RWPE2 (cell line): ENCODE measurements at regions not wholly inside any gene's neighbourhood (a gene's known extent, or its start where the extent isn't known, plus 50 kb on each side); places are given as distances from the start of the nearest gene placed in this dataset.

Experiments
- ATAC-seq: fragments of 200-7000 bp; cut with Tn5 transposase; 3 replicates; pipeline ENCODE4 v1.9.1; 2021; ENCODE audit warnings: low read depth
- DNase-seq: peaks from one replicate; pipeline ENCODE4 v3.0.0-alpha.2; 2020; ENCODE audit warnings: low spot score
- H3K27ac ChIP-seq: fragments of 450-650 bp; 2 replicates; pipeline ENCODE4 v1.5.1; 2017; ENCODE audit warnings: mild to moderate bottlenecking; ENCODE audit not compliant: poor library complexity, severe bottlenecking
- H3K27me3 ChIP-seq: fragments of 250-450 bp; sonication (Bioruptor Pico); 2 replicates; pipeline ENCODE4 v1.5.1; 2021; ENCODE audit warnings: mild to moderate bottlenecking, moderate library complexity; ENCODE audit not compliant: insufficient read depth, poor library complexity, severe bottlenecking
- H3K36me3 ChIP-seq: fragments of 250-450 bp; sonication (Bioruptor Pico); 2 replicates; pipeline ENCODE4 v1.5.1; 2020; ENCODE audit warnings: low read depth, mild to moderate bottlenecking, moderate library complexity
- H3K4me1 ChIP-seq: fragments of 250-450 bp; sonication (Bioruptor Pico); 2 replicates; pipeline ENCODE4 v1.5.1; 2021; ENCODE audit warnings: mild to moderate bottlenecking, moderate library complexity; ENCODE audit not compliant: insufficient read depth, poor library complexity, severe bottlenecking
- H3K4me3 ChIP-seq: fragments of 250-450 bp; sonication (Bioruptor Pico); 2 replicates; pipeline ENCODE4 v1.5.1; 2021; ENCODE audit warnings: mild to moderate bottlenecking, moderate library complexity; ENCODE audit not compliant: severe bottlenecking
- H3K9me3 ChIP-seq: fragments of 250-450 bp; sonication (Bioruptor Pico); 2 replicates; pipeline ENCODE4 v1.5.1; 2021; ENCODE audit warnings: mild to moderate bottlenecking, moderate library complexity; ENCODE audit not compliant: severe bottlenecking
- CTCF ChIP-seq: fragments of 450-650 bp; IDR thresholded peaks from one replicate; pipeline ENCODE4 v1.5.1; 2017; ENCODE audit warnings: mild to moderate bottlenecking, moderate library complexity; ENCODE audit not compliant: poor library complexity, severe bottlenecking

- Histone ChIP-seq H3K4me1 (no peaks in the 10 kb centered on the region), H3K27ac (no peak overlapping the region), H3K27me3 (no peaks in the 10 kb centered on the region), H3K36me3 (no peaks in the 10 kb centered on the region), H3K9me3 (no peaks in the 10 kb centered on the region), H3K4me3 (no peak overlapping the region)
- DNase-seq, result no peak
- no peak for TF ChIP-seq CTCF
- ATAC-seq, result no peak
Measured at GRCh38 chr21:26747216-26747615, 98.0 kb downstream of the ADAMTS1 start.

GRCh38 chr21:26743524-26743923 is 101.7 kb downstream of the ADAMTS1 start:
- Histone ChIP-seq H3K27ac (no peak overlapping the region), H3K9me3 (no peaks in the 10 kb centered on the region), H3K27me3 (no peaks in the 10 kb centered on the region), H3K4me3 (no peak overlapping the region), H3K4me1 (no peaks in the 10 kb centered on the region), H3K36me3 (no peaks in the 10 kb centered on the region)
- ATAC-seq (no peak), DNase-seq (no peak)
- TF ChIP-seq CTCF, result no peak

- TF ChIP-seq CTCF, result no peak
- Histone ChIP-seq H3K4me1 (no peaks in the 10 kb centered on the region), H3K4me3 (no peak overlapping the region), H3K36me3 (no peaks in the 10 kb centered on the region), H3K27ac (no peak overlapping the region), H3K27me3 (no peaks in the 10 kb centered on the region), H3K9me3 (no peaks in the 10 kb centered on the region)
- ATAC-seq (no peak), DNase-seq (no peak)
Measured at GRCh38 chr21:26739189-26739588, 106.0 kb downstream of the ADAMTS1 start.

- no peak for TF ChIP-seq CTCF
- no peaks in the 10 kb centered on the region for H3K4me1 ChIP-seq
- DNase-seq (no peak), ATAC-seq (no peak)
- H3K9me3 ChIP-seq, result no peaks in the 10 kb centered on the region
- no peak overlapping the region for H3K27ac ChIP-seq
- no peaks in the 10 kb centered on the region for H3K27me3 ChIP-seq
- no peak overlapping the region for H3K4me3 ChIP-seq
- H3K36me3 ChIP-seq, result no peaks in the 10 kb centered on the region
Measured at GRCh38 chr21:26736449-26736848, 108.8 kb downstream of the ADAMTS1 start.

GRCh38 chr21:26732432-26733221 is 112.6 kb downstream of the ADAMTS1 start:
- H3K36me3 ChIP-seq, result no peaks in the 10 kb centered on the region
- no peak overlapping the region for H3K27ac ChIP-seq
- peak; percentile 61 for TF ChIP-seq CTCF
- H3K9me3 ChIP-seq, result no peaks in the 10 kb centered on the region
- no peaks in the 10 kb centered on the region for H3K27me3 ChIP-seq
- H3K4me3 ChIP-seq, result no peak overlapping the region
- DNase-seq, result no peak
- ATAC-seq, result no peak
- H3K4me1 ChIP-seq, result no peaks in the 10 kb centered on the region
